Keratinocyte (primary cell): ENCODE measurements at regions not wholly inside any gene's neighbourhood (a gene's known extent, or its start where the extent isn't known, plus 50 kb on each side); places are given as distances from the start of the nearest gene placed in this dataset.

ENCODE experiments used
- DNase-seq: peaks from one replicate; pipeline ENCODE4 v3.0.0-alpha.2; 2011; ENCODE audit warnings: low read depth, missing footprints, low spot score
- FAIRE-seq: peaks from 2 replicates; lab custom pipeline; 2011; peaks lifted over from hg19 to GRCh38; lab: Jason Lieb, UNC
- H2AFZ ChIP-seq: 2 replicates; pipeline ENCODE4 v1.6.0; 2012; ENCODE audit warnings: low read length, control low read depth, inconsistent platforms; ENCODE audit not compliant: control insufficient read depth
- H3K27ac ChIP-seq: 2 replicates; pipeline ENCODE4 v1.5.1; 2011; ENCODE audit warnings: low read length; ENCODE audit not compliant: control insufficient read depth, insufficient read depth
- H3K27me3 ChIP-seq: 3 replicates; pipeline ENCODE4 v1.6.0; 2011; ENCODE audit warnings: low read length; ENCODE audit not compliant: control insufficient read depth, insufficient read depth; ENCODE audit errors: extremely low read depth
- H3K36me3 ChIP-seq, 2 experiments: 2 replicates in 1 of 2; 3 replicates in 1 of 2; pipeline ENCODE4 v1.5.1; 2011; ENCODE audit warnings: low read length in 2 of 2, mild to moderate bottlenecking in 1 of 2; ENCODE audit not compliant: control insufficient read depth in 2 of 2, insufficient read depth in 2 of 2; ENCODE audit errors: extremely low read depth in 1 of 2
- H3K4me1 ChIP-seq: 3 replicates; pipeline ENCODE4 v1.5.1; 2011; ENCODE audit warnings: low read length; ENCODE audit not compliant: control insufficient read depth, insufficient read depth; ENCODE audit errors: extremely low read depth
- H3K4me2 ChIP-seq: 3 replicates; pipeline ENCODE4 v1.6.0; 2011; ENCODE audit warnings: low read depth, low read length; ENCODE audit not compliant: control insufficient read depth, insufficient read depth; ENCODE audit errors: extremely low read depth
- H3K4me3 ChIP-seq, 3 experiments: fragments of 200-600 bp in 1 of 3; sonication (generic) in 1 of 3; 2 replicates in 2 of 3; 3 replicates in 1 of 3; pipeline ENCODE4 v1.5.1; 2011 to 2016; ENCODE audit warnings: low read length in 3 of 3, mild to moderate bottlenecking in 3 of 3, control low read depth in 2 of 3, inconsistent platforms in 1 of 3, low read depth in 1 of 3, mixed read lengths in 1 of 3, mixed run types in 1 of 3, moderate library complexity in 1 of 3; ENCODE audit not compliant: control insufficient read depth in 2 of 3, insufficient read depth in 2 of 3; ENCODE audit errors: extremely low read depth in 1 of 3
- H3K79me2 ChIP-seq: 2 replicates; pipeline ENCODE4 v1.6.0; 2012; ENCODE audit warnings: low read length; ENCODE audit not compliant: control insufficient read depth, insufficient read depth
- H3K9ac ChIP-seq: 3 replicates; pipeline ENCODE4 v1.6.0; 2011; ENCODE audit warnings: low read length; ENCODE audit not compliant: control insufficient read depth, insufficient read depth; ENCODE audit errors: extremely low read depth
- H3K9me1 ChIP-seq: 3 replicates; pipeline ENCODE4 v1.6.0; 2011; ENCODE audit warnings: low read length; ENCODE audit not compliant: control insufficient read depth, insufficient read depth; ENCODE audit errors: extremely low read depth
- H3K9me3 ChIP-seq: 2 replicates; pipeline ENCODE4 v1.5.1; 2012; ENCODE audit warnings: low read depth, low read length; ENCODE audit not compliant: control insufficient read depth
- H4K20me1 ChIP-seq: 3 replicates; pipeline ENCODE4 v1.6.0; 2011; ENCODE audit warnings: low read length; ENCODE audit not compliant: control insufficient read depth, insufficient read depth; ENCODE audit errors: extremely low read depth
- CTCF ChIP-seq, 3 experiments: IDR thresholded peaks in 1 of 3; conservative IDR thresholded peaks in 1 of 3; optimal IDR thresholded peaks in 1 of 3; 2 replicates in 2 of 3; 3 replicates in 1 of 3; pipeline versions ENCODE3 to v1.5.1; 2011; ENCODE audit warnings: low read length in 3 of 3, mild to moderate bottlenecking in 3 of 3, moderate library complexity in 2 of 3, control low read depth in 1 of 3, inconsistent platforms in 1 of 3; ENCODE audit not compliant: insufficient read depth in 2 of 3; ENCODE audit errors: extremely low read depth in 1 of 3
- EZH2 ChIP-seq: IDR thresholded peaks from one replicate; pipeline ENCODE4 v1.6.1; 2012; ENCODE audit warnings: inconsistent platforms, mild to moderate bottlenecking, low read length, moderate library complexity
- dilution Hi-C: fragments of 300-500 bp; cut with MboI; formaldehyde crosslinking; loops from one replicate; pipeline ENCODE4 v1.7.0; 2020; ENCODE audit warnings: low sequenced_read_pairs; ENCODE audit not compliant: extremely low pct_ligation_motif_present

- no peak for FAIRE-seq
- TF ChIP-seq EZH2: no peak
- TF ChIP-seq CTCF (optimal IDR thresholded peaks at IDR 0.05 in 1 of 3, IDR thresholded peaks at IDR 0.05 in 1 of 3, conservative IDR thresholded peaks at IDR 0.05 in 1 of 3; ENCODE audit: extremely low read depth in 1 of 3, insufficient read depth in 2 of 3, low read length in 3 of 3): no peak
Measured at GRCh38 chr22:49305966-49306631, 521.6 kb downstream of the BRD1 start.

GRCh38 chr22:49305214-49305965 is 522.3 kb downstream of the BRD1 start:
- no peaks in the 10 kb centered on the region for H4K20me1 ChIP-seq
- no peaks in the 10 kb centered on the region for H3K9me1 ChIP-seq
- H3K4me2 ChIP-seq: no peak overlapping the region
- FAIRE-seq: no peak
- H3K4me1 ChIP-seq: no peaks in the 10 kb centered on the region
- TF ChIP-seq CTCF (optimal IDR thresholded peaks at IDR 0.05 in 1 of 3, IDR thresholded peaks at IDR 0.05 in 1 of 3, conservative IDR thresholded peaks at IDR 0.05 in 1 of 3; ENCODE audit: extremely low read depth in 1 of 3, insufficient read depth in 2 of 3, low read length in 3 of 3) (peak in 2 of 3 experiments; percentile 53 to 60), EZH2 (no peak)
- H3K9ac ChIP-seq: no peak overlapping the region
- no peaks in the 10 kb centered on the region for H3K79me2 ChIP-seq
- H3K27ac ChIP-seq: no peak overlapping the region
- H2AFZ ChIP-seq: no peak overlapping the region
- peaks cover 16% of the 10 kb centered on the region for H3K9me3 ChIP-seq
- H3K27me3 ChIP-seq: no peaks in the 10 kb centered on the region
- H3K36me3 ChIP-seq: no peaks in the 10 kb centered on the region
- dilution Hi-C loops: no loop called here
- no peak overlapping the region for H3K4me3 ChIP-seq
- DNase-seq: no peak

More at GRCh38 chr22:49305966-49306631, 521.6 kb downstream of the BRD1 start:
- Histone ChIP-seq H3K79me2 (no peaks in the 10 kb centered on the region), H3K4me2 (no peak overlapping the region), H3K4me3 (no peak overlapping the region), H3K9me1 (no peaks in the 10 kb centered on the region), H4K20me1 (no peaks in the 10 kb centered on the region), H3K4me1 (no peaks in the 10 kb centered on the region), H3K36me3 (no peaks in the 10 kb centered on the region), H3K27ac (no peak overlapping the region), H2AFZ (no peak overlapping the region), H3K9ac (no peak overlapping the region), H3K27me3 (no peaks in the 10 kb centered on the region), H3K9me3 (peaks cover 13% of the 10 kb centered on the region)
- DNase-seq: no peak
- dilution Hi-C loops: no loop called here
